ENCODE measurements at regions not wholly inside any gene's neighbourhood (a gene's known extent, or its start where the extent isn't known, plus 50 kb on each side); places are given as distances from the start of the nearest gene placed in this dataset.
"Not testable (repeated sequence)": the region's sequence is repeated elsewhere in the genome, so short reads cannot be mapped to it uniquely, and the experiment has no call there.

DNA sequence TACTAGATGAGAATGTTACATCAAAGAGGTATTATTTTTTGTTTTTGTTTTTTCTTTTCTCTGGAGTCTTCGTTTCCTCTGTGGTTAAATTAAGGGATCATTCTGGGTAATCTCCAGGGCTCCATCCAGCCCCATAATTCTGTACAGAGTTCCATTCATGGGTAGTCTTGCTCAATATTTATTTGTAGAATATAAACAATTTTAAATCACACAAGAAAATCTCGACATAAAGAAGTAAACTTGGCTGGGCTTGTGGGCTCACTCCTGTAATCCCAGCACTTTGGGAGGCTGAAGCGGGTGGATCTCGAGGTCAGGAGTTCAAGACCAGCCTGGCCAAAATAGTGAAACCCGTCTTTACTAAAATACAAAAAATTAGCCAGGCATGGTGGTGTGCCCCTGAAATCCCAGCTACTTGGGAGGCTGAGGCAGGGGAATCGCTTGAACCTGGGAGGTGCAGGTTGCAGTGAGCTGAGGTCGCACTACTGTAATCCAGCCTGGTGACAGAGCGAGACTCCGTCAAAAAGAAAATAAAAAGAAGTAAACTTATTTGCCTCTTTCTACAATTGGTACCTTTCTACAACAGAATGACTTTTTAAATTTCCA lies 166.8 kb upstream of the TGFBR2 start:
- no peak for DNase-seq (ENCODE audit: low spot score)

- no peak for DNase-seq (ENCODE audit: low spot score)
Measured at GRCh38 chr3:30440147-30440604, 166.2 kb upstream of the TGFBR2 start.

GRCh38 chr3:30440880-30441279 lies 165.5 kb upstream of the TGFBR2 start:
- no peak for DNase-seq (ENCODE audit: low spot score)

- DNase-seq (ENCODE audit: low spot score), result no peak
Measured at GRCh38 chr3:30443756-30444673, 162.4 kb upstream of the TGFBR2 start.

DNA sequence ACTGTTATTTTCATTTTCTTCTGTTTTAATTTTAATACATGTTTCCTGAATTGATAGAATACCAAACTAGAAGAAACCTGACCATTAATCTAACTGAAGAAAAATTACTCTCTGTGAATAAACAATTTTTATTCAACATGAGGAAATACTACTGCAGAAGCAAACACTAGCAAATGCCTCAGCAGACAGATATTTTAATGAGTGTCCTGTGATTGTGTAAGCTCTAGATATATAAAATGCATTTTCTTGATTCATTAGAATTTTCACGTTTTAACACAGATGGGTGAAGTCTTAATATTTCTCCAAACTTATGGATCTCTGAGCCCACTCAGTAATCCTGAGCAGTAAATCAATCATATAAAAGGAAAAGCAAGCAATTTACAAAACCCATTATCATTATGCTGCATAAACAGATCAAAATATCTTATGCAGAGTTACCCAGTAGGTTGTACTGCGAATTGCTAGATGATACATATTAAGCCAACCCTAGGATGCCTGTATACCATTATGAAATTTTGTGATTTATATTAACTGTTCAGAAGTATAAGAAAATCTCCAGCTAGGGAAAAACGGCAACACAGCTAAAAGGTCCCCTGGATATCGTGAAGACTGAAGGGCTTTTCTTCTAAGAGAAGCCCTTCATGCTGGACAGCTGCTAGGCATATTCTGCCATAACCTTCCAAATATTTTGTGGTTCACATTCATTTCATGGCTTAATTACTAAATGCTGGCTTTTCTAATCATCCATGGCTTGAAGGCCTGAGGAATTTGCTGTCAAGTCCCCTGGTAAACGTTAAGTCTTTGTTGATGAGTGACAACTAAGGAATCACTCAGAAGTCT lies 157.7 kb upstream of the TGFBR2 start:
- DNase-seq (ENCODE audit: low spot score), result no peak

- no peak for DNase-seq (ENCODE audit: low spot score)
Measured at GRCh38 chr3:30449290-30449632, 157.1 kb upstream of the TGFBR2 start.

GRCh38 chr3:30452446-30452845 lies 154.0 kb upstream of the TGFBR2 start:
- no peak for DNase-seq (ENCODE audit: low spot score)

DNA sequence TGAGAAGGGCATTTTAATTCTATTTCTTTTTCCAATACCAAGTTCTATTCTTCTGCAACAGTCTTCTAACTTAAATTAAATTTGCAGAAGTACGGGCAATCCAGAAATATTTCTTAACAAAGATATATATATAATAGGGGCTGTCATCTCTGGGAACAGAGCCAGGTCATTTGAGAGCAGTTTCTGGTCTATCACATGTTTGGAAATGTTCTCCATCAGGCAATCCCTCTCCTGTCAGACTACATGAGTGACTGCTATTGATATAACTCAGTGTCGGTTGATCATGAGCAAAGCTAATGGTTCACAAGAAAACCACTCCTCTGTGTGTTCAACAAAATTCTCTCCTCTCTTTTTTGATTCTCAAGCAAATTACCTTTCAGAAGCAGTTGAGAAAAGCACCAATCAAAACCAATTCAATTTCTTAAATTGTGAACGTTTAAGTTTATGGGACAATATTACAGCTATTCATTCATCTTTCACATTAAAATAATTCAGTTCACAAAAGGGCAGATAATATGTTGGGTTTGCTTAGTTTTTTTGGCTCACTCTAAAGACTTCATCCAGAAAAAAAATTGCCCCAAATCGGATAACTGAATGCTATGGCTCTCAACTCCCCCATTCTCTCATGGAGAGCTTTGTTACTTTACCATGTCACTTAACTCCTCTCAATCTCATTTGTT lies 152.9 kb upstream of the TGFBR2 start:
- no peak for DNase-seq (ENCODE audit: low spot score)

GRCh38 chr3:30454636-30455035 lies 151.8 kb upstream of the TGFBR2 start:
- no peak for DNase-seq (ENCODE audit: low spot score)

- DNase-seq (ENCODE audit: low spot score), result not testable (repeated sequence)
Measured at GRCh38 chr3:30455112-30455511, 151.3 kb upstream of the TGFBR2 start.

GRCh38 chr3:30455840-30456239 lies 150.6 kb upstream of the TGFBR2 start:
- DNase-seq (ENCODE audit: low spot score), result no peak

DNA sequence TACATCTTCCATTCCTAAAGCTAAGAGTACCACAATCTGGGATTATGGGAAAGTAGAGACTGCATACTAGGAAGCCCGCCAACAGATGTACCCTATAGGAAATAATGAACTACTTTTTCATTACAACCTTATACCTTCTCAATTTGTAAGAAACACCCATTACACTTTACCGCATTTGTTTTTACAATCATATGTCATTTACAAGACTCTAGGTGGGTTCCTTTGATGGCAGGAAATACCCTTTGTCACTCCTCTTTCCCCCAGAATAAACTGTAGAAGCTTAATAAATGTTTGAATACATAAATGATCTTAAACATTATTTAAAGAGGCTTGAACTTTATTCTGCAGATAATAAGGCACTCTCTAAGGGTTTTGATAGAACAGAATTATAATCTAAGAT lies 150.1 kb upstream of the TGFBR2 start:
- DNase-seq (ENCODE audit: low spot score), result no peak

DNA sequence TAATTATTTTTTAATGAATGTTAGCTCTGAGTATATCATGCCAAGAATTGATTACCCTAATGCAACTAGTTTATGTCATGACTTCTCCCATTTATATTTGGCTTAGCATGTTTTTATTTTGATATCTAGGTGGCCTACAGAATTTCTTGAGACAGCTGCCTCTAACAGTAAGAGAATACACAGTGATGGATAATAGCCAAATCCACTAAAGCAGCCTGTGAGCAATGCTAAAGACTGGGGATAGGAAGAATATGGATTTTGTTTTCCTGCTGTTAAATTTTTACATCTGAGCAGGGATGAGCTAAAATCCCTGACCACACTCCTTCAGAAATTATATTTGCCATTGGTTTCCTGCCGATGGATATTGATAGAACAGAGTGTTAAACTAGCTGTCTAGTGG lies 149.3 kb upstream of the TGFBR2 start:
- no peak for DNase-seq (ENCODE audit: low spot score)

- no peak for DNase-seq (ENCODE audit: low spot score)
Measured at GRCh38 chr3:30457726-30458125, 148.7 kb upstream of the TGFBR2 start.

- no peak for DNase-seq (ENCODE audit: low spot score)
Measured at GRCh38 chr3:30458376-30459171, 147.8 kb upstream of the TGFBR2 start.

DNA sequence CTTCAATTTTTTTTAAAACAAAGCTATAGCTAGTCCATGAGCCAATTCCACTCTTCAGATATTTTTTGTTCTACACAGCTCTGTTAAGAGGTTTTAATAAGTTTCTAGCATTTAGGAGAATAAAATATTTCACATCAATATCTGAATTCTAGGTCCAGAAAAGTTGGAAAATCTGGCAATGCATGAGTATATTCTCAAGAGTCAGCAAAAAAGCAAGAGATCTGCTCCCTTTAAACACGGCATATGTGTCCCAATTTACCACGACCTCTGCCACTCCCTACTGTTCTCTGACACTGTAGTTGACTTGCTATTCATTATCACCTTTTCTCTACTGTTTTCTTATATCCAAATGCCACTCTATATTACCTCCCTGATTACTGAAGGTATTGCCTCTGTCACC lies 145.1 kb upstream of the TGFBR2 start:
- no peak for DNase-seq (ENCODE audit: low spot score)

- DNase-seq (ENCODE audit: low spot score), result no peak
Measured at GRCh38 chr3:30462721-30463470, 143.5 kb upstream of the TGFBR2 start.

GRCh38 chr3:30464381-30464780 lies 142.0 kb upstream of the TGFBR2 start:
- no peak for DNase-seq (ENCODE audit: low spot score)

DNA sequence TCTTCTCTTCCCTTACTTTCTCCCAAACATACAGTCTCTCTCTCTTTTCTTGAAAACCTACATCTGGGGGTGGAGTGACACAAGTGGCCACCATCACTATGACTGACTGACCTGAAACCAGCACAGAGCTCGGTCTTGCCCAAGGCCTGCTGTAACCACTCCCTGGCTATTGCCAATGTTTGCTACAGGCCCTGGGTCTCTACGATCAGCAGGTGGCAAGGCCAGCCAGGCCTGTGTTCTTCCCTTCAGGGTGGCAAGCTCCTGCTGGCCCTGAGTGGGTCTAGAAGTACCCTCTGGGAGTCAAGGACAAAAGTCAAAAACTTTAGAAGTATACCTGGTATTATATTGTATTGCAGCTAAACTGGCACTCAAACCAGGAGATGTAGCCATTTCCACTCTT lies 140.9 kb upstream of the TGFBR2 start:
- no peak for DNase-seq (ENCODE audit: low spot score)

DNA sequence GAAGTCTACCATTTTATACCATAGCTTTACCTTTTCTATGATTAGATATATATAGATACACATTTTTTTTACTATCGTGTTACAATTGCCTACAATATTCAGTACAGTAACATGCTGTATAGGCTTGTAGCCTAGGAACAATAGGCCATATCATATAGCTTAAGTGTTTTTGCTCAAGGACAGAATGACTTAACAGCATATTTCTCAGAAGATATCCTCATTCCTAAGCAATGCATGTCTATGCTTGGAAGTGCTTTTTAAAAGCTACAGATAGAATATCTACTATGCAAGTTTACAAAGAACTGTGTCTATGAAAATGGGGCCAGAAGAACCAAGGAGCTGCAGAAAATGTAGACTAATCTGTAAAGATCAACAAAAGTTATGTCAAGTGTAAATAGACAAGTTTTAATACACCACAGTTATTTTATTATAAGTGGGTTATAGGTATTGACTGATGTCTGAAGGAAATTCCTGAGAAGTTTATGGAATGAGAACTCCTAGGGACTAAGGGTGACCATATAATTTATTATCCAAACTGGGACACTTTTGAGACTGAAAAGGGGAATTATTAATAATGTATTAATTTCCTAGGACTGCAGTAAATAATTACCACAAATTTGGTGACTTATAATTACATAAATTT lies 138.7 kb upstream of the TGFBR2 start:
- no peak for DNase-seq (ENCODE audit: low spot score)

Data from D341Med (cell line).